ENCODE measurements at regions not wholly inside any gene's neighbourhood (a gene's known extent, or its start where the extent isn't known, plus 50 kb on each side); places are given as distances from the start of the nearest gene placed in this dataset.

DNA sequence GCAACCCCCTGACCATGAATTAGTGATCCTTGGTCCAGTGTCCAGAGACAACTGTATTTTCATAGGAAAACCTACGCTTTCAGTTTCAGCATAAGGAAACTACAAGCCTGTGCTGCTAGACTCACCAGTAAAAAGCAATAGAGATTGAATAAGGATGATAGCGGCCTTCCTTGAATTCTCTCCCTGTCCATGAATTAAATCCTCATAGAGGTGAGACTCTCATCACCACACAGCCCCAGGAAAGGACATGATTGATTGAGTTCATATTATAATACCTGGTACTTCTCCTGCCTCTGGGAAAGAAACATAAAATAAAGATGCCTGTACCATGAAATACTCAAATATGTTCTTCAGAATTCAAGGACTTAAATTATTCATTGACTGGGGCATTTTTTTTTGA is 146.3 kb upstream of the SPOPL start:
- TF ChIP-seq GABPA (IDR thresholded peaks at IDR 0.05; ENCODE audit: low read depth) (no peak), POLR2AphosphoS5 (IDR thresholded peaks at IDR 0.05; ENCODE audit: low read depth) (no peak)
- TF ChIP-seq, protein P1, sequence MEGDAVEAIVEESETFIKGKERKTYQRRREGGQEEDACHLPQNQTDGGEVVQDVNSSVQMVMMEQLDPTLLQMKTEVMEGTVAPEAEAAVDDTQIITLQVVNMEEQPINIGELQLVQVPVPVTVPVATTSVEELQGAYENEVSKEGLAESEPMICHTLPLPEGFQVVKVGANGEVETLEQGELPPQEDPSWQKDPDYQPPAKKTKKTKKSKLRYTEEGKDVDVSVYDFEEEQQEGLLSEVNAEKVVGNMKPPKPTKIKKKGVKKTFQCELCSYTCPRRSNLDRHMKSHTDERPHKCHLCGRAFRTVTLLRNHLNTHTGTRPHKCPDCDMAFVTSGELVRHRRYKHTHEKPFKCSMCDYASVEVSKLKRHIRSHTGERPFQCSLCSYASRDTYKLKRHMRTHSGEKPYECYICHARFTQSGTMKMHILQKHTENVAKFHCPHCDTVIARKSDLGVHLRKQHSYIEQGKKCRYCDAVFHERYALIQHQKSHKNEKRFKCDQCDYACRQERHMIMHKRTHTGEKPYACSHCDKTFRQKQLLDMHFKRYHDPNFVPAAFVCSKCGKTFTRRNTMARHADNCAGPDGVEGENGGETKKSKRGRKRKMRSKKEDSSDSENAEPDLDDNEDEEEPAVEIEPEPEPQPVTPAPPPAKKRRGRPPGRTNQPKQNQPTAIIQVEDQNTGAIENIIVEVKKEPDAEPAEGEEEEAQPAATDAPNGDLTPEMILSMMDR (IDR thresholded peaks at IDR 0.05; ENCODE audit: insufficient read depth, low read length): no peak
- TF ChIP-seq, protein P2, sequence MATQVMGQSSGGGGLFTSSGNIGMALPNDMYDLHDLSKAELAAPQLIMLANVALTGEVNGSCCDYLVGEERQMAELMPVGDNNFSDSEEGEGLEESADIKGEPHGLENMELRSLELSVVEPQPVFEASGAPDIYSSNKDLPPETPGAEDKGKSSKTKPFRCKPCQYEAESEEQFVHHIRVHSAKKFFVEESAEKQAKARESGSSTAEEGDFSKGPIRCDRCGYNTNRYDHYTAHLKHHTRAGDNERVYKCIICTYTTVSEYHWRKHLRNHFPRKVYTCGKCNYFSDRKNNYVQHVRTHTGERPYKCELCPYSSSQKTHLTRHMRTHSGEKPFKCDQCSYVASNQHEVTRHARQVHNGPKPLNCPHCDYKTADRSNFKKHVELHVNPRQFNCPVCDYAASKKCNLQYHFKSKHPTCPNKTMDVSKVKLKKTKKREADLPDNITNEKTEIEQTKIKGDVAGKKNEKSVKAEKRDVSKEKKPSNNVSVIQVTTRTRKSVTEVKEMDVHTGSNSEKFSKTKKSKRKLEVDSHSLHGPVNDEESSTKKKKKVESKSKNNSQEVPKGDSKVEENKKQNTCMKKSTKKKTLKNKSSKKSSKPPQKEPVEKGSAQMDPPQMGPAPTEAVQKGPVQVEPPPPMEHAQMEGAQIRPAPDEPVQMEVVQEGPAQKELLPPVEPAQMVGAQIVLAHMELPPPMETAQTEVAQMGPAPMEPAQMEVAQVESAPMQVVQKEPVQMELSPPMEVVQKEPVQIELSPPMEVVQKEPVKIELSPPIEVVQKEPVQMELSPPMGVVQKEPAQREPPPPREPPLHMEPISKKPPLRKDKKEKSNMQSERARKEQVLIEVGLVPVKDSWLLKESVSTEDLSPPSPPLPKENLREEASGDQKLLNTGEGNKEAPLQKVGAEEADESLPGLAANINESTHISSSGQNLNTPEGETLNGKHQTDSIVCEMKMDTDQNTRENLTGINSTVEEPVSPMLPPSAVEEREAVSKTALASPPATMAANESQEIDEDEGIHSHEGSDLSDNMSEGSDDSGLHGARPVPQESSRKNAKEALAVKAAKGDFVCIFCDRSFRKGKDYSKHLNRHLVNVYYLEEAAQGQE (IDR thresholded peaks at IDR 0.05; ENCODE audit: insufficient replicate concordance, low read depth): no peak

All from HL-60 (cell line).